ENCODE measurements at regions not wholly inside any gene's neighbourhood (a gene's known extent, or its start where the extent isn't known, plus 50 kb on each side); places are given as distances from the start of the nearest gene placed in this dataset.

- no peak for DNase-seq (ENCODE audit: low read depth in 2 of 2)
These were observed 336.7 kb downstream of the LPIN1 start for GRCh38 chr2:12083081-12083581.

- DNase-seq (ENCODE audit: low read depth in 2 of 2), result no peak
These were observed 337.4 kb downstream of the LPIN1 start for GRCh38 chr2:12083713-12084419.

- DNase-seq (ENCODE audit: low read depth in 2 of 2), result no peak
These were observed 340.7 kb downstream of the LPIN1 start for GRCh38 chr2:12087175-12087574.

GRCh38 chr2:12087671-12088380, 341.4 kb downstream of the LPIN1 start:
- DNase-seq (ENCODE audit: low read depth in 2 of 2), result no peak

GRCh38 chr2:12089001-12089400, 342.6 kb downstream of the LPIN1 start:
- DNase-seq (ENCODE audit: low read depth in 2 of 2), result no peak

GRCh38 chr2:12089496-12089895, 343.1 kb downstream of the LPIN1 start:
- DNase-seq (ENCODE audit: low read depth in 2 of 2), result no peak

GRCh38 chr2:12090072-12090471, 343.6 kb downstream of the LPIN1 start:
- DNase-seq (ENCODE audit: low read depth in 2 of 2), result no peak

GRCh38 chr2:12090590-12090989, 344.2 kb downstream of the LPIN1 start:
- DNase-seq (ENCODE audit: low read depth in 2 of 2), result no peak

- DNase-seq (ENCODE audit: low read depth in 2 of 2), result no peak
These were observed 344.9 kb downstream of the LPIN1 start for GRCh38 chr2:12091201-12091806.

GRCh38 chr2:12094134-12094533, 347.7 kb downstream of the LPIN1 start:
- DNase-seq (ENCODE audit: low read depth in 2 of 2), result no peak

- DNase-seq (ENCODE audit: low read depth in 2 of 2), result no peak
These were observed 349.8 kb downstream of the LPIN1 start for GRCh38 chr2:12096051-12096787.

GRCh38 chr2:12096788-12097449, 350.5 kb downstream of the LPIN1 start:
- DNase-seq (ENCODE audit: low read depth in 2 of 2), result no peak

- no peak for DNase-seq (ENCODE audit: low read depth in 2 of 2)
These were observed 351.4 kb downstream of the LPIN1 start for GRCh38 chr2:12097859-12098258.

- DNase-seq (ENCODE audit: low read depth in 2 of 2), result no peak
These were observed 352.9 kb downstream of the LPIN1 start for GRCh38 chr2:12099374-12099773.

GRCh38 chr2:12102679-12103078, 356.2 kb downstream of the LPIN1 start:
- DNase-seq (ENCODE audit: low read depth in 2 of 2), result no peak

- DNase-seq (ENCODE audit: low read depth in 2 of 2), result no peak
These were observed 358.7 kb downstream of the LPIN1 start for GRCh38 chr2:12105180-12105579.

- DNase-seq (ENCODE audit: low read depth in 2 of 2), result no peak
These were observed 360.1 kb downstream of the LPIN1 start for GRCh38 chr2:12106440-12107080.

GRCh38 chr2:12107321-12107720, 360.9 kb downstream of the LPIN1 start:
- DNase-seq (ENCODE audit: low read depth in 2 of 2), result no peak

GRCh38 chr2:12107939-12108338, 361.5 kb downstream of the LPIN1 start:
- DNase-seq (ENCODE audit: low read depth in 2 of 2), result no peak

GRCh38 chr2:12109363-12110017, 363.1 kb downstream of the LPIN1 start:
- DNase-seq (ENCODE audit: low read depth in 2 of 2), result no peak

GRCh38 chr2:12110074-12110473, 363.6 kb downstream of the LPIN1 start:
- DNase-seq (ENCODE audit: low read depth in 2 of 2), result no peak
